HG02571 (cell line): ENCODE measurements at regions not wholly inside any gene's neighbourhood (a gene's known extent, or its start where the extent isn't known, plus 50 kb on each side); places are given as distances from the start of the nearest gene placed in this dataset.
"Not testable (repeated sequence)": the region's sequence is repeated elsewhere in the genome, so short reads cannot be mapped to it uniquely, and the experiment has no call there.

Experiments used
- ATAC-seq: cut with Tn5 transposase; IDR thresholded peaks from one replicate; pipeline ENCODE4 v1.9.1; 2021; ENCODE audit warnings: mild to moderate bottlenecking, moderate library complexity; ENCODE audit not compliant: unreplicated experiment

- ATAC-seq: not testable (repeated sequence)
These were observed 55.6 kb upstream of the CRYM start for GRCh38 chr16:21333683-21334082.
